ENCODE measurements at regions not wholly inside any gene's neighbourhood (a gene's known extent, or its start where the extent isn't known, plus 50 kb on each side); places are given as distances from the start of the nearest gene placed in this dataset.
"Not testable (repeated sequence)": the region's sequence is repeated elsewhere in the genome, so short reads cannot be mapped to it uniquely, and the experiment has no call there.

- Mint-ChIP-seq H3K36me3 (no peaks in the 10 kb centered on the region), H3K4me3 (no peak overlapping the region), H3K27ac (no peak overlapping the region), H3K4me1 (no peaks in the 10 kb centered on the region), H3K27me3 (no peaks in the 10 kb centered on the region), H3K9me3 (ENCODE audit: low read depth) (no peaks in the 10 kb centered on the region)
- CTCF ChIA-PET = no interaction called here
- no peak for DNase-seq
- ATAC-seq = no peak
Observed at GRCh38 chrX:121858867-121859647, 811.6 kb downstream of the GLUD2 start.

GRCh38 chrX:121863976-121864375, 816.6 kb downstream of the GLUD2 start:
- no peaks in the 10 kb centered on the region for H3K27me3 Mint-ChIP-seq
- H3K4me1 Mint-ChIP-seq = no peaks in the 10 kb centered on the region
- ATAC-seq (no peak), DNase-seq (no peak)
- H3K27ac Mint-ChIP-seq = no peak overlapping the region
- H3K36me3 Mint-ChIP-seq = no peaks in the 10 kb centered on the region
- H3K4me3 Mint-ChIP-seq = no peak overlapping the region
- H3K9me3 Mint-ChIP-seq (ENCODE audit: low read depth) = no peaks in the 10 kb centered on the region
- CTCF ChIA-PET = no interaction called here

GRCh38 chrX:121864561-121864960, 817.2 kb downstream of the GLUD2 start:
- CTCF ChIA-PET = no interaction called here
- Mint-ChIP-seq H3K9me3 (ENCODE audit: low read depth) (no peaks in the 10 kb centered on the region), H3K27ac (no peak overlapping the region), H3K27me3 (no peaks in the 10 kb centered on the region), H3K4me1 (no peaks in the 10 kb centered on the region), H3K36me3 (no peaks in the 10 kb centered on the region), H3K4me3 (no peak overlapping the region)
- DNase-seq = no peak
- no peak for ATAC-seq

- ATAC-seq = no peak
- H3K27me3 Mint-ChIP-seq = no peaks in the 10 kb centered on the region
- no peak overlapping the region for H3K4me3 Mint-ChIP-seq
- CTCF ChIA-PET = no interaction called here
- H3K27ac Mint-ChIP-seq = no peak overlapping the region
- H3K9me3 Mint-ChIP-seq (ENCODE audit: low read depth) = peaks cover 3% of the 10 kb centered on the region
- no peak for DNase-seq
- H3K36me3 Mint-ChIP-seq = no peaks in the 10 kb centered on the region
- H3K4me1 Mint-ChIP-seq = no peaks in the 10 kb centered on the region
Observed at GRCh38 chrX:121869876-121870477, 822.6 kb downstream of the GLUD2 start.

- Mint-ChIP-seq H3K27me3 (no peaks in the 10 kb centered on the region), H3K27ac (no peak overlapping the region), H3K4me3 (no peak overlapping the region)
Observed at GRCh38 chrX:121871122-121871521, 823.7 kb downstream of the GLUD2 start.

GRCh38 chrX:121876305-121876704, 828.9 kb downstream of the GLUD2 start:
- Mint-ChIP-seq H3K36me3 (no peaks in the 10 kb centered on the region), H3K9me3 (ENCODE audit: low read depth) (peaks cover 3% of the 10 kb centered on the region), H3K4me3 (no peak overlapping the region), H3K27ac (no peak overlapping the region), H3K27me3 (no peaks in the 10 kb centered on the region), H3K4me1 (no peaks in the 10 kb centered on the region)
- CTCF ChIA-PET = no interaction called here
- no peak for ATAC-seq
- no peak for DNase-seq

More at GRCh38 chrX:121871122-121871521, 823.7 kb downstream of the GLUD2 start:
- CTCF ChIA-PET = no interaction called here
- no peak for DNase-seq
- H3K9me3 Mint-ChIP-seq (ENCODE audit: low read depth) = peaks cover 3% of the 10 kb centered on the region
- no peaks in the 10 kb centered on the region for H3K36me3 Mint-ChIP-seq
- no peak for ATAC-seq
- H3K4me1 Mint-ChIP-seq = no peaks in the 10 kb centered on the region

- H3K4me1 Mint-ChIP-seq; H3K27me3 Mint-ChIP-seq; DNase-seq; H3K9me3 Mint-ChIP-seq (ENCODE audit: low read depth); H3K36me3 Mint-ChIP-seq; ATAC-seq; H3K4me3 Mint-ChIP-seq; H3K27ac Mint-ChIP-seq; CTCF ChIA-PET: not testable (repeated sequence)
Observed at GRCh38 chrX:121877337-121877736, 829.9 kb downstream of the GLUD2 start.

- H3K4me1 Mint-ChIP-seq = no peaks in the 10 kb centered on the region
- ATAC-seq = no peak
- no peaks in the 10 kb centered on the region for H3K36me3 Mint-ChIP-seq
- no peak overlapping the region for H3K4me3 Mint-ChIP-seq
- H3K9me3 Mint-ChIP-seq (ENCODE audit: low read depth) = no peaks in the 10 kb centered on the region
- no peak overlapping the region for H3K27ac Mint-ChIP-seq
- CTCF ChIA-PET = no interaction called here
- H3K27me3 Mint-ChIP-seq = no peaks in the 10 kb centered on the region
- no peak for DNase-seq
Observed at GRCh38 chrX:121886557-121886956, 839.1 kb downstream of the GLUD2 start.

GRCh38 chrX:121894756-121895155, 847.3 kb downstream of the GLUD2 start:
- Mint-ChIP-seq H3K27ac (no peak overlapping the region), H3K27me3 (no peaks in the 10 kb centered on the region), H3K9me3 (ENCODE audit: low read depth) (no peaks in the 10 kb centered on the region), H3K4me1 (no peaks in the 10 kb centered on the region), H3K4me3 (no peak overlapping the region), H3K36me3 (no peaks in the 10 kb centered on the region)
- CTCF ChIA-PET = no interaction called here
- DNase-seq = no peak
- no peak for ATAC-seq

GRCh38 chrX:121902463-121902862, 855.1 kb downstream of the GLUD2 start:
- CTCF ChIA-PET = no interaction called here
- no peaks in the 10 kb centered on the region for H3K36me3 Mint-ChIP-seq
- H3K4me3 Mint-ChIP-seq = no peak overlapping the region
- H3K9me3 Mint-ChIP-seq (ENCODE audit: low read depth) = no peaks in the 10 kb centered on the region
- no peak for DNase-seq
- H3K4me1 Mint-ChIP-seq = no peaks in the 10 kb centered on the region
- H3K27me3 Mint-ChIP-seq = no peaks in the 10 kb centered on the region
- ATAC-seq = no peak
- no peak overlapping the region for H3K27ac Mint-ChIP-seq

- H3K27ac Mint-ChIP-seq = no peak overlapping the region
- DNase-seq = no peak
- H3K9me3 Mint-ChIP-seq (ENCODE audit: low read depth) = no peaks in the 10 kb centered on the region
- no peak for ATAC-seq
- H3K36me3 Mint-ChIP-seq = no peaks in the 10 kb centered on the region
- no peaks in the 10 kb centered on the region for H3K27me3 Mint-ChIP-seq
- no peak overlapping the region for H3K4me3 Mint-ChIP-seq
- CTCF ChIA-PET = no interaction called here
- no peaks in the 10 kb centered on the region for H3K4me1 Mint-ChIP-seq
Observed at GRCh38 chrX:121903961-121904360, 856.6 kb downstream of the GLUD2 start.

- no peak for DNase-seq
- CTCF ChIA-PET = no interaction called here
- Mint-ChIP-seq H3K36me3 (no peaks in the 10 kb centered on the region), H3K27ac (no peak overlapping the region), H3K4me3 (no peak overlapping the region), H3K4me1 (no peaks in the 10 kb centered on the region), H3K9me3 (ENCODE audit: low read depth) (no peaks in the 10 kb centered on the region), H3K27me3 (no peaks in the 10 kb centered on the region)
- ATAC-seq = no peak
Observed at GRCh38 chrX:121921258-121921657, 873.8 kb downstream of the GLUD2 start.

- CTCF ChIA-PET = no interaction called here
- no peak overlapping the region for H3K4me3 Mint-ChIP-seq
- H3K4me1 Mint-ChIP-seq = no peaks in the 10 kb centered on the region
- H3K27me3 Mint-ChIP-seq = no peaks in the 10 kb centered on the region
- H3K27ac Mint-ChIP-seq = no peak overlapping the region
- ATAC-seq (no peak), DNase-seq (no peak)
- no peaks in the 10 kb centered on the region for H3K36me3 Mint-ChIP-seq
- no peaks in the 10 kb centered on the region for H3K9me3 Mint-ChIP-seq (ENCODE audit: low read depth)
Observed at GRCh38 chrX:121931567-121931966, 884.2 kb downstream of the GLUD2 start.

- H3K27me3 Mint-ChIP-seq = no peaks in the 10 kb centered on the region
- no peaks in the 10 kb centered on the region for H3K9me3 Mint-ChIP-seq (ENCODE audit: low read depth)
- ATAC-seq = no peak
- CTCF ChIA-PET = no interaction called here
- H3K4me1 Mint-ChIP-seq = no peaks in the 10 kb centered on the region
- no peak for DNase-seq
- no peak overlapping the region for H3K27ac Mint-ChIP-seq
- H3K36me3 Mint-ChIP-seq = no peaks in the 10 kb centered on the region
- no peak overlapping the region for H3K4me3 Mint-ChIP-seq
Observed at GRCh38 chrX:121932688-121933087, 885.3 kb downstream of the GLUD2 start.

Measured in activated CD8-positive, alpha-beta memory T cell treated with anti-CD3 and anti-CD28 coated beads, Interleukin-2, amount 10 ng/mL, durations not matched to agents 7 days and 5 days (primary cell).